Adrenal gland (tissue), 5 donors: ENCODE measurements at regions not wholly inside any gene's neighbourhood (a gene's known extent, or its start where the extent isn't known, plus 50 kb on each side); places are given as distances from the start of the nearest gene placed in this dataset.

Source experiments
- POLR2A ChIP-seq, 2 donors: fragments of 450-650 bp; IDR thresholded peaks; one replicate each; pipeline ENCODE4 v1.6.1; 2017; ENCODE audit warnings: antibody characterized with exemption in 2 of 2, mild to moderate bottlenecking in 2 of 2, moderate library complexity in 1 of 2
- TF ChIP-seq, protein P1 (sequence below), 6 experiments: fragments of 450-650 bp in 4 of 6; fragments of 200-600 bp in 2 of 6; sonication (generic) in 1 of 6; IDR thresholded peaks; 1 replicate in 5 of 6; 2 replicates in 1 of 6; pipeline versions ENCODE4 v1.5.1 to v1.8.0; 2016 to 2021; ENCODE audit warnings: antibody characterized with exemption in 6 of 6, mild to moderate bottlenecking in 2 of 6, moderate library complexity in 1 of 6
- donor health status: DM: no; HTN: no; CAD: no.

DNA sequence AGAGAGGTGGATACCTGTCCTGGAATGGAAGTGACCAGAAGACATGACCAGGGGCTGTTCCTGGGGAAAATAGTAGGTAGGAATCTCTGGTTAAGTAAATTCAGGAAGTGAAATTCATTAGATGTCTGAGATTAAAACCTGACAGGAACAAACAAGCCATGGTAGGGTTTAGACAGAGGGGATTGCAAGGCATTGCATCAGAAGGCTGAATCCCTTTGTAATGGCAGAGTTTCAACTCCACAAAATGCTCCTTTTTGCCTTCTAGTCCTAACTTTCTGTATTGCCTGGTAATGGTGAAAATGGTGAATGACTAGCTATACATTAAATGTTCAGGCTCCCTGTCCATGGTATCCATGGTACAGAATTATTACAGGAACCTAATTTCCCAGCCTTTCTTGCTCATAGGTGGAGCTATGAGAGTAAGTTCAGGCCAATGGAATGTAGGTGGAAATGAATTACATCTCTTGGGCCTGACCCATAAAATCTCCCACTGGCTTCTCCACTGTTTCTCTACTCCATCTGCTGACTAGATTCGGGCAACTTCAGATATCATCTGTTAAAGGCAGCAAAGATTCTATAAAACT, 113.4 kb upstream of the CNTLN start:
- TF ChIP-seq, protein P1, sequence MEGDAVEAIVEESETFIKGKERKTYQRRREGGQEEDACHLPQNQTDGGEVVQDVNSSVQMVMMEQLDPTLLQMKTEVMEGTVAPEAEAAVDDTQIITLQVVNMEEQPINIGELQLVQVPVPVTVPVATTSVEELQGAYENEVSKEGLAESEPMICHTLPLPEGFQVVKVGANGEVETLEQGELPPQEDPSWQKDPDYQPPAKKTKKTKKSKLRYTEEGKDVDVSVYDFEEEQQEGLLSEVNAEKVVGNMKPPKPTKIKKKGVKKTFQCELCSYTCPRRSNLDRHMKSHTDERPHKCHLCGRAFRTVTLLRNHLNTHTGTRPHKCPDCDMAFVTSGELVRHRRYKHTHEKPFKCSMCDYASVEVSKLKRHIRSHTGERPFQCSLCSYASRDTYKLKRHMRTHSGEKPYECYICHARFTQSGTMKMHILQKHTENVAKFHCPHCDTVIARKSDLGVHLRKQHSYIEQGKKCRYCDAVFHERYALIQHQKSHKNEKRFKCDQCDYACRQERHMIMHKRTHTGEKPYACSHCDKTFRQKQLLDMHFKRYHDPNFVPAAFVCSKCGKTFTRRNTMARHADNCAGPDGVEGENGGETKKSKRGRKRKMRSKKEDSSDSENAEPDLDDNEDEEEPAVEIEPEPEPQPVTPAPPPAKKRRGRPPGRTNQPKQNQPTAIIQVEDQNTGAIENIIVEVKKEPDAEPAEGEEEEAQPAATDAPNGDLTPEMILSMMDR (IDR thresholded peaks at IDR 0.05), result no peak
- no peak for TF ChIP-seq POLR2A (IDR thresholded peaks at IDR 0.05)
